DMS114 treated with DMSO at 0.1 percent for 48 hours (cell line): ENCODE measurements at regions not wholly inside any gene's neighbourhood (a gene's known extent, or its start where the extent isn't known, plus 50 kb on each side); places are given as distances from the start of the nearest gene placed in this dataset.
"Not testable (repeated sequence)": the region's sequence is repeated elsewhere in the genome, so short reads cannot be mapped to it uniquely, and the experiment has no call there.

ENCODE experiments used
- DNase-seq: peaks from one replicate; lab custom pipeline; 2025; ENCODE audit not compliant: unreplicated experiment; lab: John Stamatoyannopoulos, UW

- DNase-seq, result no peak
Observed at GRCh38 chr2:180927030-180927686, 53.2 kb upstream of the UBE2E3 start.

GRCh38 chr2:180925700-180926099, 54.7 kb upstream of the UBE2E3 start:
- no peak for DNase-seq

- DNase-seq, result no peak
Observed at GRCh38 chr2:180924063-180924462, 56.3 kb upstream of the UBE2E3 start.

GRCh38 chr2:180910831-180911665, 69.4 kb upstream of the UBE2E3 start:
- DNase-seq, result no peak

GRCh38 chr2:180907731-180908130, 72.7 kb upstream of the UBE2E3 start:
- DNase-seq, result no peak

GRCh38 chr2:180905461-180905860, 74.9 kb upstream of the UBE2E3 start:
- no peak for DNase-seq

GRCh38 chr2:180905002-180905401, 75.4 kb upstream of the UBE2E3 start:
- DNase-seq, result no peak

- DNase-seq, result no peak
Observed at GRCh38 chr2:180901331-180901730, 79.1 kb upstream of the UBE2E3 start.

- no peak for DNase-seq
Observed at GRCh38 chr2:180893752-180894151, 86.7 kb upstream of the UBE2E3 start.

- DNase-seq, result no peak
Observed at GRCh38 chr2:180892091-180892490, 88.3 kb upstream of the UBE2E3 start.

- DNase-seq, result no peak
Observed at GRCh38 chr2:180891360-180891759, 89.0 kb upstream of the UBE2E3 start.

- no peak for DNase-seq
Observed at GRCh38 chr2:180890781-180891180, 89.6 kb upstream of the UBE2E3 start.

- DNase-seq, result no peak
Observed at GRCh38 chr2:180882959-180883358, 97.4 kb upstream of the UBE2E3 start.

- DNase-seq, result no peak
Observed at GRCh38 chr2:180876506-180876905, 103.9 kb upstream of the UBE2E3 start.

- DNase-seq, result no peak
Observed at GRCh38 chr2:180873219-180873618, 107.2 kb upstream of the UBE2E3 start.

GRCh38 chr2:180872781-180873180, 107.6 kb upstream of the UBE2E3 start:
- DNase-seq, result not testable (repeated sequence)

GRCh38 chr2:180872255-180872654, 108.2 kb upstream of the UBE2E3 start:
- DNase-seq, result no peak

GRCh38 chr2:180871649-180872048, 108.8 kb upstream of the UBE2E3 start:
- DNase-seq, result no peak

- DNase-seq, result no peak
Observed at GRCh38 chr2:180849851-180850250, 130.6 kb upstream of the UBE2E3 start.

GRCh38 chr2:180848393-180848792, 132.0 kb upstream of the UBE2E3 start:
- DNase-seq, result no peak

GRCh38 chr2:180846756-180847472, 133.5 kb upstream of the UBE2E3 start:
- no peak for DNase-seq

- no peak for DNase-seq
Observed at GRCh38 chr2:180842461-180842860, 137.9 kb upstream of the UBE2E3 start.
